GM23338 (cell line): ENCODE measurements at regions not wholly inside any gene's neighbourhood (a gene's known extent, or its start where the extent isn't known, plus 50 kb on each side); places are given as distances from the start of the nearest gene placed in this dataset.

Source experiments
- ATAC-seq: fragments of 200-7000 bp; cut with Tn5 transposase; 3 replicates; pipeline ENCODE4 v1.9.1; 2020
- DNase-seq: peaks from one replicate; pipeline ENCODE4 v3.0.0-alpha.2; 2015; ENCODE audit warnings: low spot score
- H2AFZ ChIP-seq: fragments of 200-600 bp; sonication (generic); 2 replicates; pipeline ENCODE4 v1.8.0; 2016; ENCODE audit warnings: antibody characterized with exemption, mild to moderate bottlenecking, moderate library complexity
- H3F3A ChIP-seq: fragments of 200-600 bp; sonication (generic); replicated peaks from 2 replicates; pipeline ENCODE4 v1.8.0; 2017; ENCODE audit warnings: antibody characterized with exemption, mixed run types, low read depth
- H3K27ac ChIP-seq: fragments of 200-600 bp; sonication (generic); 2 replicates; pipeline ENCODE4 v1.6.1; 2016; ENCODE audit warnings: low read depth
- H3K27me3 ChIP-seq: fragments of 200-600 bp; sonication (generic); 2 replicates; pipeline ENCODE4 v1.8.0; 2016; ENCODE audit warnings: mild to moderate bottlenecking, mixed run types, moderate library complexity; ENCODE audit not compliant: insufficient read depth
- H3K36me3 ChIP-seq: fragments of 200-600 bp; sonication (generic); 2 replicates; pipeline ENCODE4 v1.8.0; 2016; ENCODE audit warnings: mild to moderate bottlenecking; ENCODE audit not compliant: insufficient read depth
- H3K4me1 ChIP-seq: fragments of 200-600 bp; sonication (generic); 2 replicates; pipeline ENCODE4 v1.8.0; 2016; ENCODE audit warnings: mild to moderate bottlenecking, moderate library complexity; ENCODE audit not compliant: insufficient read depth
- H3K4me2 ChIP-seq: fragments of 200-600 bp; sonication (generic); 2 replicates; pipeline ENCODE4 v1.7.1; 2017; ENCODE audit warnings: mixed run types
- H3K4me3 ChIP-seq: fragments of 200-600 bp; sonication (generic); 2 replicates; pipeline ENCODE4 v1.6.1; 2016; ENCODE audit warnings: mixed run types
- H3K79me2 ChIP-seq: fragments of 200-600 bp; sonication (generic); replicated peaks from 2 replicates; pipeline ENCODE4 v1.8.0; 2017; ENCODE audit warnings: mild to moderate bottlenecking; ENCODE audit not compliant: insufficient read depth
- H3K9me2 ChIP-seq: fragments of 200-600 bp; sonication (generic); 2 replicates; pipeline ENCODE4 v1.8.0; 2017; ENCODE audit not compliant: insufficient read depth
- H4K20me1 ChIP-seq: fragments of 200-600 bp; sonication (generic); replicated peaks from 2 replicates; pipeline ENCODE4 v1.8.0; 2017; ENCODE audit warnings: mild to moderate bottlenecking; ENCODE audit not compliant: insufficient read depth
- H3K27ac Mint-ChIP-seq: 2 replicates; pipeline ENCODE4 v1.8.0; 2020; ENCODE audit warnings: inconsistent platforms, mild to moderate bottlenecking, moderate library complexity, mixed read lengths
- H3K27me3 Mint-ChIP-seq: 3 replicates; pipeline ENCODE4 v1.8.0; 2022; ENCODE audit warnings: low read depth, mild to moderate bottlenecking, moderate library complexity, mixed read lengths, inconsistent platforms; ENCODE audit not compliant: insufficient read depth, poor library complexity
- H3K36me3 Mint-ChIP-seq: 3 replicates; pipeline ENCODE4 v1.8.0; 2021; ENCODE audit warnings: low read depth, mild to moderate bottlenecking, inconsistent platforms, moderate library complexity, mixed read lengths
- H3K4me1 Mint-ChIP-seq: 3 replicates; pipeline ENCODE4 v1.8.0; 2020; ENCODE audit warnings: mild to moderate bottlenecking, inconsistent platforms, mixed read lengths
- H3K4me3 Mint-ChIP-seq: 3 replicates; pipeline ENCODE4 v1.8.0; 2021; ENCODE audit warnings: moderate library complexity, mild to moderate bottlenecking, inconsistent platforms, mixed read lengths
- H3K9me3 Mint-ChIP-seq: 3 replicates; pipeline ENCODE4 v1.8.0; 2020; ENCODE audit warnings: moderate library complexity, mild to moderate bottlenecking, inconsistent platforms, mixed read lengths
- CREB1 ChIP-seq: fragments of 250-450 bp; sonication (Bioruptor Pico); IDR thresholded peaks from 2 replicates; pipeline ENCODE4 v1.5.0; 2020; ENCODE audit warnings: low read depth, mild to moderate bottlenecking, moderate library complexity
- CTCF ChIP-seq, 2 experiments: fragments of 200-600 bp in 1 of 2; sonication (generic) in 1 of 2; conservative IDR thresholded peaks; 2 replicates each; pipeline versions ENCODE4 v1.5.1 to v1.6.1; 2016 to 2017; ENCODE audit warnings: antibody characterized with exemption in 2 of 2, low read depth in 2 of 2, mild to moderate bottlenecking in 2 of 2, moderate library complexity in 1 of 2
- ETS1 ChIP-seq: IDR thresholded peaks from 2 replicates; pipeline ENCODE4 v1.6.1; 2016; ENCODE audit warnings: antibody characterized with exemption
- EZH2 ChIP-seq: fragments of 200-600 bp; sonication (generic); IDR thresholded peaks from one replicate; pipeline ENCODE4 v1.8.0; 2017; ENCODE audit warnings: antibody characterized with exemption, mild to moderate bottlenecking, low read depth; ENCODE audit not compliant: unreplicated experiment
- EZH2phosphoT487 ChIP-seq: fragments of 200-600 bp; sonication (generic); IDR thresholded peaks from one replicate; pipeline ENCODE4 v1.8.1; 2018; ENCODE audit warnings: antibody characterized with exemption; ENCODE audit not compliant: unreplicated experiment
- JUNB ChIP-seq: IDR thresholded peaks from one replicate; pipeline ENCODE4 v1.6.1; 2016; ENCODE audit warnings: antibody characterized with exemption; ENCODE audit not compliant: unreplicated experiment
- NANOG ChIP-seq: IDR thresholded peaks from 2 replicates; pipeline ENCODE4 v1.6.1; 2016; ENCODE audit warnings: antibody characterized with exemption, borderline replicate concordance
- POLR2AphosphoS5 ChIP-seq: IDR thresholded peaks from 2 replicates; pipeline ENCODE4 v1.6.1; 2016; ENCODE audit warnings: antibody characterized with exemption, low read depth
- REST ChIP-seq: IDR thresholded peaks from one replicate; pipeline ENCODE4 v1.6.1; 2018; ENCODE audit warnings: antibody characterized with exemption; ENCODE audit not compliant: unreplicated experiment
- STAT1 ChIP-seq: IDR thresholded peaks from one replicate; pipeline ENCODE4 v1.6.1; 2016; ENCODE audit warnings: antibody characterized with exemption; ENCODE audit not compliant: unreplicated experiment
- ZNF114 ChIP-seq: fragments of 250-450 bp; sonication (Bioruptor Pico); IDR thresholded peaks from 2 replicates; pipeline ENCODE4 v1.5.0; 2020; ENCODE audit warnings: mild to moderate bottlenecking, moderate library complexity
- ZNF331 ChIP-seq: fragments of 250-450 bp; sonication (Bioruptor Pico); IDR thresholded peaks from 2 replicates; pipeline ENCODE4 v1.5.0; 2020; ENCODE audit warnings: low read depth, mild to moderate bottlenecking, moderate library complexity
- ZNF462 ChIP-seq: fragments of 250-450 bp; sonication (Bioruptor Pico); IDR thresholded peaks from 2 replicates; pipeline ENCODE4 v1.5.0; 2020; ENCODE audit warnings: mild to moderate bottlenecking, moderate library complexity

GRCh38 chr2:192828175-192828574 lies 633.4 kb upstream of the TMEFF2 start:
- H3K27me3 ChIP-seq: no peaks in the 10 kb centered on the region
- DNase-seq: no peak
- H3K4me1 ChIP-seq: no peaks in the 10 kb centered on the region
- no peak overlapping the region for H2AFZ ChIP-seq
- H3K27ac Mint-ChIP-seq: no peak overlapping the region; the same call in 1 of the 2 replicates
- H4K20me1 ChIP-seq: no peaks in the 10 kb centered on the region
- H3K27ac ChIP-seq: no peak overlapping the region
- H3K4me2 ChIP-seq: no peak overlapping the region
- ATAC-seq: no peak
- no peak overlapping the region for H3K4me3 ChIP-seq
- no peaks in the 10 kb centered on the region; the same call in 2 of the 3 replicates for H3K9me3 Mint-ChIP-seq
- H3K27me3 Mint-ChIP-seq: no peaks in the 10 kb centered on the region
- H3K79me2 ChIP-seq: no peaks in the 10 kb centered on the region
- no peak overlapping the region for H3K4me3 Mint-ChIP-seq
- H3K36me3 ChIP-seq: no peaks in the 10 kb centered on the region
- H3F3A ChIP-seq: no peaks in the 10 kb centered on the region
- H3K4me1 Mint-ChIP-seq: no peaks in the 10 kb centered on the region
- TF ChIP-seq STAT1: no peak
- TF ChIP-seq JUNB: no peak
- no peak for TF ChIP-seq ZNF462 (CRISPR knock-in tag)
- TF ChIP-seq NANOG: no peak
- no peak for TF ChIP-seq CTCF (conservative IDR thresholded peaks at IDR 0.05; ENCODE audit: low read depth in 2 of 2)
- TF ChIP-seq POLR2AphosphoS5: no peak
- TF ChIP-seq REST: no peak
- TF ChIP-seq CREB1 (CRISPR knock-in tag): no peak
- no peak for TF ChIP-seq ETS1
- no peak for TF ChIP-seq ZNF331 (CRISPR knock-in tag)
- TF ChIP-seq ZNF114 (CRISPR knock-in tag): no peak
- TF ChIP-seq EZH2phosphoT487: no peak
- no peak for TF ChIP-seq EZH2
- peaks cover 4% of the 10 kb centered on the region; the same call in 1 of the 2 replicates for H3K9me2 ChIP-seq
- H3K36me3 Mint-ChIP-seq: no peaks in the 10 kb centered on the region
